ENCODE measurements at regions not wholly inside any gene's neighbourhood (a gene's known extent, or its start where the extent isn't known, plus 50 kb on each side); places are given as distances from the start of the nearest gene placed in this dataset.
"Not testable (repeated sequence)": the region's sequence is repeated elsewhere in the genome, so short reads cannot be mapped to it uniquely, and the experiment has no call there.

GRCh38 chr2:128513961-128514283, 195.3 kb upstream of the HS6ST1 start:
- no peaks in the 10 kb centered on the region for H3K27me3 ChIP-seq (ENCODE audit: insufficient read depth, low read length)
- H3K4me1 ChIP-seq (ENCODE audit: insufficient read depth, low read length) = 0 out of 2 replicates have a peak, but pooled peaks cover 3% of the 10 kb centered on the region
- no peak overlapping the region for H3K27ac ChIP-seq (ENCODE audit: low read depth, low read length)
- H3K9ac ChIP-seq (ENCODE audit: low read depth, low read length) = no peak overlapping the region
- H3K36me3 ChIP-seq (ENCODE audit: insufficient read depth, low read length) = no peaks in the 10 kb centered on the region
- no peak overlapping the region for H3K4me3 ChIP-seq (ENCODE audit: low read length)
- H3K9me3 ChIP-seq (ENCODE audit: insufficient read depth, low read depth, low read length) = no peaks in the 10 kb centered on the region
- 93% methylated on average over 3 of the region's 3 CpGs for WGBS

DNA sequence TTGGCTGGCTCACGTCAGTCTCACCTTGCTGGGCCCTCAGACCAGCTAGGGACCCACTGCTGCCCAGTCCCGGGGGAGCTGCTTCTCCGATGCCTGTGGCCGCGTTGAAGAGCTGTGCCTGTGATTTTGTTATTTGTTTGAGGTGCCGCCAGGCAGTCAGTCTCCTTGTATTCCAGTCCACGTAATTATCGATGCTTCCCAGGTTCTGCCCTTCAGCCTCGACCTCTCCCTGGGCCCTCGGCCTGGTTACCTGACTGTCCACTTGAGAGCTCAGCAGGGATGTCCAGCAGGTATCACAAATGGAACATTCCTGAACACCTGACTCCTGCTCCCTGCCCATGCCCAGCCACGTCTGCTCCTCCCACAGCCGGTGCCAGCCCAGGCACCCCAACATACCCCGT, 195.9 kb upstream of the HS6ST1 start:
- H3K36me3 ChIP-seq (ENCODE audit: insufficient read depth, low read length) = no peaks in the 10 kb centered on the region
- no peak overlapping the region for H3K4me3 ChIP-seq (ENCODE audit: low read length)
- WGBS = 93% methylated on average over 13 of the region's 13 CpGs
- H3K4me1 ChIP-seq (ENCODE audit: insufficient read depth, low read length) = 0 out of 2 replicates have a peak, but pooled peaks cover 3% of the 10 kb centered on the region
- H3K27me3 ChIP-seq (ENCODE audit: insufficient read depth, low read length) = no peaks in the 10 kb centered on the region
- no peak overlapping the region for H3K27ac ChIP-seq (ENCODE audit: low read depth, low read length)
- H3K9me3 ChIP-seq (ENCODE audit: insufficient read depth, low read depth, low read length) = no peaks in the 10 kb centered on the region
- H3K9ac ChIP-seq (ENCODE audit: low read depth, low read length) = no peak overlapping the region

DNA sequence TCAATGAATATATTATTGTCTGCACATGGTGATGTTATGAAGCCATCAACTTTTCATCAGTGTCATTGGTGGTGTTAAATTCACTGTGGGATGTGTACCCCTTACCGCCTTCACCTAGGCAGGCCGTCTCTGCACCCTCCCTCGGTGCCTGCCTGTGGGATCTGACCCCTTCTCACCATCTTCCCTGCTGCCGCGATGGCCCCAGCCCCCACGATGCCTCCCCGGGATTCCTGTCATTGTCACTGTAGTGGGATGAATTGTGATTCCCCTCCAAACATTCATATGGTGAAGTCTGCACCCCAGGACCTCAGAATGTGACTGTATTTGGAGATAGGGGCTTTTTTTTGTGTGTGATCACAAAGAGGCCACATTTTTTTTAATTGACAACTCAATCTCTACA, 198.3 kb upstream of the HS6ST1 start:
- H3K36me3 ChIP-seq (ENCODE audit: insufficient read depth, low read length) = no peaks in the 10 kb centered on the region
- no peaks in the 10 kb centered on the region for H3K9me3 ChIP-seq (ENCODE audit: insufficient read depth, low read depth, low read length)
- H3K9ac ChIP-seq (ENCODE audit: low read depth, low read length) = no peak overlapping the region
- H3K4me3 ChIP-seq (ENCODE audit: low read length) = no peak overlapping the region
- H3K27me3 ChIP-seq (ENCODE audit: insufficient read depth, low read length) = no peaks in the 10 kb centered on the region
- H3K4me1 ChIP-seq (ENCODE audit: insufficient read depth, low read length) = 0 out of 2 replicates have a peak, but pooled peaks cover 3% of the 10 kb centered on the region
- no peak overlapping the region for H3K27ac ChIP-seq (ENCODE audit: low read depth, low read length)
- WGBS = 67% methylated on average over 7 of the region's 7 CpGs

DNA sequence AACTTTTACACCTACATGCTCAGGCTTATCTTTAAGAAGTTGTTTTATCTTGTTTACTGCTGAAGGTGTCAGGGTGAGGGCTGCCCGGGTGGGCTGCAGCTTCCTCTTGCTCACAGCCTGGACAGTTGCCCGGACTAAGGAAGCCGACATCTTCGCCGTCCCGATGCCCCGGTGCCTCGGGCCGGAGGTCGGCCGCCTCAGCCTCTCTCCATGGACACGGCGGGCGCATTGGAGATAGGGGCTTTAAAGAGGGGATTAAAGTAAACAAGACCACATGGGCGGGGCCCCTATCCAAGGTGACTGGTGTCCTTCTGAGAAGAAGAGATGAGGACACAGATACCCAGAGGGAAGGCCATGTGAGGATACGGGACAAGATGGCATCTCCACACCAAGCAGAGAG, 200.4 kb upstream of the HS6ST1 start:
- H3K4me3 ChIP-seq (ENCODE audit: low read length); H3K27me3 ChIP-seq (ENCODE audit: insufficient read depth, low read length); H3K9me3 ChIP-seq (ENCODE audit: insufficient read depth, low read depth, low read length); H3K36me3 ChIP-seq (ENCODE audit: insufficient read depth, low read length); H3K9ac ChIP-seq (ENCODE audit: low read depth, low read length); H3K4me1 ChIP-seq (ENCODE audit: insufficient read depth, low read length); H3K27ac ChIP-seq (ENCODE audit: low read depth, low read length): not testable (repeated sequence)
- WGBS = 87% methylated on average over 15 of the region's 16 CpGs

DNA sequence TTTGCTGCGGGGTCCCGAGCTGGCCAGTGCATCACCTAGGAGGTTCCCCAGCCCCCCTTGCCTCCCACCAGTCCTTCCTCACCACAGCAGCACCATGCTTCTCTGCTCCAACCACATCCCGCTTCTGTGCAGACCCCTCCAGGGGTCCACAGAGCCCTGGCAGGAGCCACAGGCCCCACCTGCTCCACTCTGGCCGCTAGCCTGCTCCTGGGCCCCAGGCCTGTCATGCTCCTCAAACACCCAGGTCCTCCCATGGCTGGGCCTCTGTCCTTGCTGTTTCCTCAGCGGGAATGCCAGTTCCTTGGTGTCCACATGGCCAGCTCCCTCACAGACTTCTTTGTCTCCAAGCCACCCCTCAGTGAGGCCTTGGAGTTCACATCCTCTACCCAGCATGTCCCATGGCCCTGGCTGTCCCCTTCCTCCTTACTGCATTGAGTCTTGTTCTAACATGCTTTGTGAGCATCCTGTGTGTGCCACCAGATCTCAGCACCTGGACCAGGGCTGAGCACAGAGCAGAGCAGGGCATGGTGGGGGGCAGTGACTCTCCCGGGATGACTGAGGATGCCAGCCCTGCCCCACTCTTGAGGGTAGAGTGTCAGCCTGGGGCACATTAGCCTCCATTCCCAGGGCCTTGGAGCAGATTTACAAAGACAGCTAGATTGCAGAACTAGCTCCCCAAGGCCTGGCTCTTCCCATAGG, 201.0 kb upstream of the HS6ST1 start:
- 0 out of 2 replicates have a peak, but pooled peaks cover 3% of the 10 kb centered on the region for H3K4me1 ChIP-seq (ENCODE audit: insufficient read depth, low read length)
- H3K9ac ChIP-seq (ENCODE audit: low read depth, low read length) = no peak overlapping the region
- no peaks in the 10 kb centered on the region for H3K36me3 ChIP-seq (ENCODE audit: insufficient read depth, low read length)
- H3K4me3 ChIP-seq (ENCODE audit: low read length) = no peak overlapping the region
- H3K27ac ChIP-seq (ENCODE audit: low read depth, low read length) = no peak overlapping the region
- 95% methylated on average over 6 of the region's 6 CpGs for WGBS
- no peaks in the 10 kb centered on the region for H3K9me3 ChIP-seq (ENCODE audit: insufficient read depth, low read depth, low read length)
- no peaks in the 10 kb centered on the region for H3K27me3 ChIP-seq (ENCODE audit: insufficient read depth, low read length)

DNA sequence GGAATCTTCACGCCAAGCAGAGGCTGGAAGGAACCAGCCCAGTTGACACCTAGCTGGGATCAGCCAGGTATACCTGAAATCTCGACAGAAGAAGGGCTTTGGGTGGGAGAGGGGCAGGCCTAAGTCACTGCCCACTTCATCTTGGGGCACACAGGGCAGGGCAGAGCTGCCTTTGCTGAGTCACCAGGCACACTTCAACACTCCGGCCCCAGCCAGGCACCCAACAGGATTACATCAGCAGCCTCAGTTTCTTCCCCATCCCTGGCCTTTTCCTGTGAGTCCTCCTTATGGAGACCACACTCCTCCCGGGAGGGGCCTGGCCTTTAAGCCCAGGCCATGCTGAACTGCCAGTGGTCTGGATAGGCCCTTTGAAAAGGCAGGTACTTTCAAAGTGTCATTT, 201.7 kb upstream of the HS6ST1 start:
- 0 out of 2 replicates have a peak, but pooled peaks cover 3% of the 10 kb centered on the region for H3K4me1 ChIP-seq (ENCODE audit: insufficient read depth, low read length)
- no peak overlapping the region for H3K9ac ChIP-seq (ENCODE audit: low read depth, low read length)
- no peaks in the 10 kb centered on the region for H3K36me3 ChIP-seq (ENCODE audit: insufficient read depth, low read length)
- no peak overlapping the region for H3K4me3 ChIP-seq (ENCODE audit: low read length)
- no peak overlapping the region for H3K27ac ChIP-seq (ENCODE audit: low read depth, low read length)
- 96% methylated on average over 4 of the region's 4 CpGs for WGBS
- no peaks in the 10 kb centered on the region for H3K27me3 ChIP-seq (ENCODE audit: insufficient read depth, low read length)
- no peaks in the 10 kb centered on the region for H3K9me3 ChIP-seq (ENCODE audit: insufficient read depth, low read depth, low read length)

DNA sequence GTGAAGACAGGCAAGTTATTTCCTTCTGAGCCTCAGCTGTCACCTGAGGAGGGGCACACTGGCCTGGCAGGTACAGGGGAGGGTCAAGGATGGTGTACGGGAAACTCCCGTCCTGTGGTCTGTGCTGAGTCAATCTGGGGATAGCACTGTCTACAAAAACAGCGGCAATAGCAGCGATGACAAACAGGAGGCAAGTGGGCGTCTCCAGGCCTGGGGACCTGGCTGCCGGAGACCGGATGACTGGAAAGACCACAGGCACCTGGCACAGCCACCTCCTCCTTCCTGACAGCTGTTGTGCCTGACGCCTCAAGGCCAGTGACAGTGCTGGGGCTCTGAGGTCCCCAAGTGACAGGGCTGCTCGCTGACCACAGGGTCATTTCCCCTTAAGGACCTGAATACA, 202.1 kb upstream of the HS6ST1 start:
- Histone ChIP-seq H3K9me3 (ENCODE audit: insufficient read depth, low read depth, low read length) (no peaks in the 10 kb centered on the region), H3K9ac (ENCODE audit: low read depth, low read length) (no peak overlapping the region), H3K4me3 (ENCODE audit: low read length) (no peak overlapping the region), H3K36me3 (ENCODE audit: insufficient read depth, low read length) (no peaks in the 10 kb centered on the region), H3K27me3 (ENCODE audit: insufficient read depth, low read length) (no peaks in the 10 kb centered on the region), H3K27ac (ENCODE audit: low read depth, low read length) (no peak overlapping the region), H3K4me1 (ENCODE audit: insufficient read depth, low read length) (0 out of 2 replicates have a peak, but pooled peaks cover 3% of the 10 kb centered on the region)
- WGBS = 95% methylated on average over 9 of the region's 9 CpGs

- Histone ChIP-seq H3K4me3 (ENCODE audit: low read length) (no peak overlapping the region), H3K9ac (ENCODE audit: low read depth, low read length) (no peak overlapping the region), H3K9me3 (ENCODE audit: insufficient read depth, low read depth, low read length) (no peaks in the 10 kb centered on the region), H3K27me3 (ENCODE audit: insufficient read depth, low read length) (no peaks in the 10 kb centered on the region), H3K4me1 (ENCODE audit: insufficient read depth, low read length) (0 out of 2 replicates have a peak, but pooled peaks cover 3% of the 10 kb centered on the region), H3K27ac (ENCODE audit: low read depth, low read length) (no peak overlapping the region), H3K36me3 (ENCODE audit: insufficient read depth, low read length) (no peaks in the 10 kb centered on the region)
- WGBS = 97% methylated on average over 4 of the region's 4 CpGs
Observed at GRCh38 chr2:128521482-128521881, 202.8 kb upstream of the HS6ST1 start.

- no peaks in the 10 kb centered on the region for H3K36me3 ChIP-seq (ENCODE audit: insufficient read depth, low read length)
- no peaks in the 10 kb centered on the region for H3K4me1 ChIP-seq (ENCODE audit: insufficient read depth, low read length)
- H3K27ac ChIP-seq (ENCODE audit: low read depth, low read length) = no peak overlapping the region
- no peak overlapping the region for H3K9ac ChIP-seq (ENCODE audit: low read depth, low read length)
- no peaks in the 10 kb centered on the region for H3K27me3 ChIP-seq (ENCODE audit: insufficient read depth, low read length)
- H3K4me3 ChIP-seq (ENCODE audit: low read length) = no peak overlapping the region
- 81% methylated on average over 3 of the region's 7 CpGs for WGBS
- H3K9me3 ChIP-seq (ENCODE audit: insufficient read depth, low read depth, low read length) = no peaks in the 10 kb centered on the region
Observed at GRCh38 chr2:128522829-128523228, 204.2 kb upstream of the HS6ST1 start.

DNA sequence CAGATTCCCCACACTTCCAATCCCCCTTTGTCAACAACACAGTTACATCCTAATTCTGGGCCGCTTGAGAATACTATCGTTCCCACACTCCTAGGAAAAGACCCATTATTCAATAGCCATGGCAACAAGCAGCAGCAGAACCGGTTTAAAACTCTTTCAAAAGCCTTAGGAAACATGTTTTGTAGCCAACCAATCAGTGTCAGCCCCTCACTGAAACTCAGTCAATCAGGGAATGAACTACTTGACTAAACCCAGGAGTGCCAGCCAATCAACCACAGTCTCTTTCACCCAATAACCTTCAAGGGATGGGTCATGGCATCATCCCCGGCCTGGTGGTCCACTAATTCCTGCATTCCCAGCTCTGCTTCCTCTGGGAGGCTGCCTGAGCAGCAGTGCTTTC, 204.8 kb upstream of the HS6ST1 start:
- WGBS = 90% methylated on average over 4 of the region's 4 CpGs
- Histone ChIP-seq H3K27me3 (ENCODE audit: insufficient read depth, low read length) (no peaks in the 10 kb centered on the region), H3K9ac (ENCODE audit: low read depth, low read length) (no peak overlapping the region), H3K9me3 (ENCODE audit: insufficient read depth, low read depth, low read length) (no peaks in the 10 kb centered on the region), H3K4me1 (ENCODE audit: insufficient read depth, low read length) (no peaks in the 10 kb centered on the region), H3K4me3 (ENCODE audit: low read length) (no peak overlapping the region), H3K27ac (ENCODE audit: low read depth, low read length) (no peak overlapping the region), H3K36me3 (ENCODE audit: insufficient read depth, low read length) (no peaks in the 10 kb centered on the region)

GRCh38 chr2:128524183-128524582, 205.5 kb upstream of the HS6ST1 start:
- Histone ChIP-seq H3K36me3 (ENCODE audit: insufficient read depth, low read length) (no peaks in the 10 kb centered on the region), H3K27me3 (ENCODE audit: insufficient read depth, low read length) (no peaks in the 10 kb centered on the region), H3K4me1 (ENCODE audit: insufficient read depth, low read length) (no peaks in the 10 kb centered on the region), H3K9me3 (ENCODE audit: insufficient read depth, low read depth, low read length) (no peaks in the 10 kb centered on the region), H3K4me3 (ENCODE audit: low read length) (no peak overlapping the region), H3K27ac (ENCODE audit: low read depth, low read length) (no peak overlapping the region), H3K9ac (ENCODE audit: low read depth, low read length) (no peak overlapping the region)
- WGBS = 89% methylated on average over 6 of the region's 6 CpGs

- H3K4me3 ChIP-seq (ENCODE audit: low read length) = no peak overlapping the region
- H3K9ac ChIP-seq (ENCODE audit: low read depth, low read length) = no peak overlapping the region
- WGBS = 91% methylated on average over 6 of the region's 6 CpGs
- H3K9me3 ChIP-seq (ENCODE audit: insufficient read depth, low read depth, low read length) = no peaks in the 10 kb centered on the region
- H3K36me3 ChIP-seq (ENCODE audit: insufficient read depth, low read length) = no peaks in the 10 kb centered on the region
- no peaks in the 10 kb centered on the region for H3K27me3 ChIP-seq (ENCODE audit: insufficient read depth, low read length)
- H3K27ac ChIP-seq (ENCODE audit: low read depth, low read length) = no peak overlapping the region
- H3K4me1 ChIP-seq (ENCODE audit: insufficient read depth, low read length) = no peaks in the 10 kb centered on the region
Observed at GRCh38 chr2:128525653-128526052, 207.0 kb upstream of the HS6ST1 start.
